Common myeloid progenitor, CD34-positive (primary cell): ENCODE measurements at regions not wholly inside any gene's neighbourhood (a gene's known extent, or its start where the extent isn't known, plus 50 kb on each side); places are given as distances from the start of the nearest gene placed in this dataset.

ENCODE experiments used
- CTCF ChIA-PET: fragments of 350-600 bp; sonication (Branson Sonifier 250); formaldehyde crosslinking; loops from one replicate; lab custom pipeline; 2021; ENCODE audit warnings: antibody characterized with exemption; lab: Charles Lee
- POLR2A ChIA-PET: fragments of 350-600 bp; sonication (Branson Sonifier 250); formaldehyde crosslinking; loops from one replicate; lab custom pipeline; 2021; ENCODE audit warnings: antibody characterized with exemption; lab: Charles Lee
- DNase-seq, 3 donors: peaks; one replicate each; pipeline versions ENCODE4 v3.0.0 to v3.0.0-alpha.2; 2013
- H3K27ac ChIP-seq, 2 experiments: 1 replicate in 1 of 2; 2 replicates in 1 of 2; pipeline ENCODE4 v1.7.0; 2013; ENCODE audit warnings: inconsistent platforms in 2 of 2, low read length in 2 of 2, mild to moderate bottlenecking in 2 of 2, low read depth in 1 of 2, moderate library complexity in 1 of 2; ENCODE audit not compliant: severe bottlenecking in 2 of 2, insufficient read depth in 1 of 2, poor library complexity in 1 of 2
- H3K27me3 ChIP-seq, 5 experiments: replicated peaks in 2 of 5; 1 replicate in 3 of 5; 2 replicates in 2 of 5; pipeline versions ENCODE4 v1.6.1 to v1.7.0; 2013; ENCODE audit warnings: low read length in 4 of 5, mild to moderate bottlenecking in 2 of 5, moderate library complexity in 2 of 5, inconsistent platforms in 1 of 5; ENCODE audit not compliant: insufficient read depth in 5 of 5, control insufficient read depth in 4 of 5
- H3K36me3 ChIP-seq, 4 experiments: 1 replicate in 2 of 4; 2 replicates in 2 of 4; pipeline versions ENCODE4 v1.6.1 to v1.7.0; 2013; ENCODE audit warnings: low read length in 3 of 4, control low read depth in 1 of 4, mild to moderate bottlenecking in 1 of 4; ENCODE audit not compliant: control insufficient read depth in 4 of 4, insufficient read depth in 4 of 4
- H3K4me1 ChIP-seq, 4 experiments: 1 replicate in 3 of 4; 2 replicates in 1 of 4; pipeline versions ENCODE4 v1.6.1 to v1.7.1; 2013; ENCODE audit warnings: low read length in 3 of 4, mild to moderate bottlenecking in 3 of 4, control low read depth in 1 of 4, inconsistent platforms in 1 of 4, moderate library complexity in 1 of 4; ENCODE audit not compliant: control insufficient read depth in 4 of 4, insufficient read depth in 4 of 4; ENCODE audit errors: control extremely low read depth in 1 of 4
- H3K4me3 ChIP-seq, 7 experiments: 1 replicate in 4 of 7; 2 replicates in 3 of 7; pipeline versions ENCODE4 v1.5.1 to v1.7.0; 2013; ENCODE audit warnings: mild to moderate bottlenecking in 7 of 7, low read length in 6 of 7, moderate library complexity in 6 of 7, inconsistent platforms in 2 of 7, low read depth in 2 of 7, control low read depth in 1 of 7; ENCODE audit not compliant: insufficient read depth in 4 of 7, control insufficient read depth in 1 of 7; ENCODE audit errors: extremely low read depth in 1 of 7
- H3K9me3 ChIP-seq, 5 experiments: 1 replicate in 4 of 5; 2 replicates in 1 of 5; pipeline versions ENCODE4 v1.6.1 to v1.7.1; 2013; ENCODE audit warnings: low read length in 4 of 5, mild to moderate bottlenecking in 2 of 5, inconsistent platforms in 1 of 5, low read depth in 1 of 5, moderate library complexity in 1 of 5; ENCODE audit not compliant: control insufficient read depth in 4 of 5, insufficient read depth in 2 of 5; ENCODE audit errors: control extremely low read depth in 1 of 5
- WGBS: methylation state at CpG from one replicate; pipeline ENCODE4 v1.1.5; 2013; ENCODE audit not compliant: insufficient coverage; 5-methylcytosine and 5-hydroxymethylcytosine counted together

GRCh38 chr2:21310493-21310892 lies 186.7 kb downstream of the TDRD15 start:
- CTCF ChIA-PET, result interaction anchor here (1.0 kb wide), 1 partner anchor 127 kb away, joined by 3 read pairs; no protein-coding TSS in a partner anchor
- H3K27ac ChIP-seq, result no peak overlapping the region
- H3K4me3 ChIP-seq, result no peak overlapping the region
- DNase-seq, result peak in 1 of 3 donors; percentile 4
- POLR2A ChIA-PET, result no interaction called here
- no peaks in the 10 kb centered on the region for H3K36me3 ChIP-seq
- H3K4me1 ChIP-seq, result no peaks in the 10 kb centered on the region
- H3K9me3 ChIP-seq, result no peaks in the 10 kb centered on the region
- H3K27me3 ChIP-seq, result no peaks in the 10 kb centered on the region
- 0% methylated on average over 1 of the region's 1 CpG for WGBS

GRCh38 chr2:21314322-21314835 lies 190.6 kb downstream of the TDRD15 start:
- peaks cover 0 to 3% (median 0%) of the 10 kb centered on the region in 5 experiments for H3K27me3 ChIP-seq
- H3K27ac ChIP-seq, result no peak overlapping the region
- 93% methylated on average over 2 of the region's 2 CpGs for WGBS
- ChIA-PET CTCF (interaction anchor here (0.7 to 6.8 kb wide), 7 partner anchors 8 to 272 kb away, joined by 3 to 41 read pairs (median 3); partner anchors contain the start of gene APOB), POLR2A (no interaction called here)
- no peaks in the 10 kb centered on the region for H3K9me3 ChIP-seq
- no peak overlapping the region for H3K4me3 ChIP-seq
- H3K36me3 ChIP-seq, result no peaks in the 10 kb centered on the region
- no peak for DNase-seq
- H3K4me1 ChIP-seq, result no peaks in the 10 kb centered on the region

GRCh38 chr2:21317131-21317530 lies 193.4 kb downstream of the TDRD15 start:
- no peak overlapping the region for H3K4me3 ChIP-seq
- H3K27me3 ChIP-seq, result peaks cover 0 to 3% (median 0%) of the 10 kb centered on the region in 5 experiments
- H3K36me3 ChIP-seq, result no peaks in the 10 kb centered on the region
- ChIA-PET POLR2A (no interaction called here), CTCF (interaction anchor here (0.7 to 6.8 kb wide), 16 partner anchors 10 to 654 kb away, joined by 3 to 41 read pairs (median 4); partner anchors contain the start of gene APOB)
- WGBS, result 18% methylated on average over 7 of the region's 10 CpGs
- peak; percentile 45 to 75 (median 71) for DNase-seq
- H3K4me1 ChIP-seq, result no peaks in the 10 kb centered on the region
- H3K9me3 ChIP-seq, result no peaks in the 10 kb centered on the region
- H3K27ac ChIP-seq, result no peak overlapping the region

GRCh38 chr2:21318263-21318662 lies 194.5 kb downstream of the TDRD15 start:
- H3K4me1 ChIP-seq, result no peaks in the 10 kb centered on the region
- ChIA-PET POLR2A (no interaction called here), CTCF (interaction anchor here (0.8 to 6.8 kb wide), 10 partner anchors 9 to 280 kb away, joined by 3 to 41 read pairs (median 8); partner anchors contain the start of gene APOB)
- H3K36me3 ChIP-seq, result no peaks in the 10 kb centered on the region
- H3K9me3 ChIP-seq, result no peaks in the 10 kb centered on the region
- H3K27ac ChIP-seq, result no peak overlapping the region
- no peak overlapping the region for H3K4me3 ChIP-seq
- no peak for DNase-seq
- 100% methylated on average over 1 of the region's 2 CpGs for WGBS
- H3K27me3 ChIP-seq, result peaks cover 0 to 3% (median 0%) of the 10 kb centered on the region in 5 experiments

GRCh38 chr2:21326152-21326551 lies 202.4 kb downstream of the TDRD15 start:
- Histone ChIP-seq H3K36me3 (no peaks in the 10 kb centered on the region), H3K9me3 (no peaks in the 10 kb centered on the region), H3K4me1 (no peaks in the 10 kb centered on the region), H3K4me3 (no peak overlapping the region), H3K27me3 (peaks cover 0 to 2% (median 0%) of the 10 kb centered on the region in 5 experiments), H3K27ac (no peak overlapping the region)
- ChIA-PET POLR2A (no interaction called here), CTCF (interaction anchor here (1.2 kb wide), 1 partner anchor 11 kb away, joined by 3 read pairs; no protein-coding TSS in a partner anchor)
- WGBS, result 94% methylated on average over 2 of the region's 2 CpGs
- no peak for DNase-seq

- Histone ChIP-seq H3K36me3 (no peaks in the 10 kb centered on the region), H3K4me1 (no peaks in the 10 kb centered on the region), H3K27ac (no peak overlapping the region), H3K9me3 (no peaks in the 10 kb centered on the region), H3K4me3 (no peak overlapping the region), H3K27me3 (peaks cover 0 to 2% (median 0%) of the 10 kb centered on the region in 5 experiments)
- WGBS, result 89% methylated on average over 3 of the region's 4 CpGs
- ChIA-PET POLR2A (no interaction called here), CTCF (no interaction called here)
- no peak for DNase-seq
These were observed 204.4 kb downstream of the TDRD15 start for GRCh38 chr2:21328177-21328576.

- ChIA-PET CTCF (interaction anchor here (0.6 to 1.4 kb wide), 2 partner anchors 13 to 369 kb away, joined by 3 read pairs; no protein-coding TSS in a partner anchor), POLR2A (no interaction called here)
- Histone ChIP-seq H3K27me3 (peaks cover 0 to 2% (median 0%) of the 10 kb centered on the region in 5 experiments), H3K4me1 (no peaks in the 10 kb centered on the region), H3K27ac (no peak overlapping the region), H3K4me3 (no peak overlapping the region), H3K36me3 (no peaks in the 10 kb centered on the region), H3K9me3 (peaks cover 0 to 3% (median 0%) of the 10 kb centered on the region in 5 experiments)
- 75% methylated on average over 4 of the region's 5 CpGs for WGBS
- DNase-seq, result no peak
These were observed 207.1 kb downstream of the TDRD15 start for GRCh38 chr2:21330786-21331391.
